Cardiac septum (tissue), 1 donor: ENCODE measurements at regions not wholly inside any gene's neighbourhood (a gene's known extent, or its start where the extent isn't known, plus 50 kb on each side); places are given as distances from the start of the nearest gene placed in this dataset.

Experiments used
- DNase-seq: peaks from one replicate; pipeline ENCODE4 v3.0.0-alpha.2; 2020; ENCODE audit warnings: low spot score
- intact Hi-C: fragments of 100-400 bp; cut with DNase I; formaldehyde crosslinking; loops from one replicate; pipeline ENCODE4 v1.14.0; 2022
- donor health status: DM: no; HTN: no; CAD: no.

DNA sequence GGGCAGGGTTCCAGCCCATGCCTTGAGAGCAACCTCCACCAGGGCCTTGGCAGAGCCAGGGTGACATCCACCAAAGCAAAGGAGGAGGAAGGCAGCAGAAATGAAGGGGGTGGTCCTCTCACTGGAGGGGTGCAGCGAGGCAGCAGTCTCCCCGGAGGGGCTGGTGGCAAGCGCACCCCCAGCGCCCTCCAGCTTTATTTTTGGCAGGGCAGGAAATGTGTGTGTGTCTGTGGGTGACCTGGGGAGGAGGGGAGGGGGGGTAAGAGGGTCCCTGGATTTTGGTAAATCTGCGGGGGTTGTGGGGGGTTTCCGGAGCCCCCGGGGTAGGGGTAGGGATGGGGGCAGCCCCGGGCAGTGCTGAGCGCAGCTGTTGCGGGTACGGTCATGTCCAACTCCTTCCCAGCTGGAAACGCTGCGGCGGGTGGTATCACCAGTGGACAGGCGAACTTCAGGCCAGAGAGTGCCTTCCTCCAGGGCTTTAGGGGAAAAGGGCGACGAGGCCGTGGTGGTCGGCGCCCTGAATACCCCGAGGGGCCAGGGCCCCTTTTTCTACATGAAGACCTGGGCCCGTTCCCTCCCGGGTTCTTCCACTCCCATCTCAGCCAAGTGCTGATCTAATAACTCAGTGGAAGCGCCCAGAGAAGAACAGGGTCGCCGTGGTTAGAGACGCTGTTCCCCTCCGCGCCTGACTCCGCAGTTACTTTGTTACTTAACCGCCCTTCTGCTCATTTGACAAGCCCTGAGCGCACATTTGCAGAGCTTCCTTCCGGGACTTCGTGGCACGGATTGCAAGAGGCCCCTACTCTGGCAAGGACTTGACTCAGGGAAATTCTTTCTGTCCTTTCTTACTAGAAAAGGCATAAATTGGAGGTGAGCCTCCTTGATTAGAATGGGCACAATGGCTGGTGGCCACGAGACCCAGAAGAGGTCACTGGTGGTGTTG is 55.2 kb downstream of the FOS start:
- intact Hi-C loops: no loop called here

GRCh38 chr14:75334549-75335051 is 56.0 kb downstream of the FOS start:
- intact Hi-C loops: no loop called here
- no peak for DNase-seq

More for the DNA sequence above, 55.2 kb downstream of the FOS start:
- DNase-seq: peak; percentile 86

- no peak for DNase-seq
- intact Hi-C loops: no loop called here
Measured at GRCh38 chr14:75335571-75335970, 56.9 kb downstream of the FOS start.

DNA sequence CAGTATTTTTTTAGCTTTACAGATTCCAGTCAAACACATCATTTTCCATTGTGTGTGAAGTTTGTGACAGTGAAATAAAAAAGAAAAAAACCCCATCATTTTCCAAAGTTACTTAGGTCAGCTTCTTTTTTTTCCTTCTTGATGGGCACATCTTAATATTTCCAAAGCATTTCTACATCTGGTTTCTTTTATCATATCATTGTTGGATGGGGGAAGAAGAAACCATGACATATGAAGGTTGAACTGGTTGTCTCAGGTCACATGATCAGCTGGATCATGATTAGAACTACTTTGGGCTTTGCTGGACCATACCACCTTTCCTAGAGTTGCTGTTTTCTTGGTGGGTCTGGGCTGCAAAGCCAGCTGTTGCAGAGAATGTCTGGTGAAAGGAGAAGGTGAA is 59.8 kb downstream of the FOS start:
- no peak for DNase-seq
- intact Hi-C loops: no loop called here

- intact Hi-C loops: no loop called here
- DNase-seq: no peak
Measured at GRCh38 chr14:75339059-75339458, 60.4 kb downstream of the FOS start.

DNA sequence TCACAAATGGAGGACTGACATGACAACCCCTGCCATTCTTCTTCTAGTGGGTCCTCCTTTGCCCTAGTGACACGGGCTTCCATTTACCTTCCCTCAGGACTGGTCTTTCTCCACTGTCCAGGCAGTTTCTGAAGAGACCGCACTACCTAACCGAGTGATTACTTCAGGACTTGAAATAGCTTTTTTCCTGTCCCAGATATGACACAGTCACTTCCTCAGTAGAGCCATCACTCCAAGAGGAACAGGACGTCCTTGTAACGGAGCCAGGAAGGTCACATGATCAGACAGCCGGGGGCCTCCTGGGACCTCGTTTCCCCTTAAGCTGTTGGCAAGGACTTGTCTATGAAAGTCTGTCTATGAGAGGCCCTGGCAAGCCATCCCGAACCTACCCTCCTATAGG is 62.3 kb downstream of the FOS start:
- intact Hi-C loops: no loop called here
- peak; percentile 90 for DNase-seq

GRCh38 chr14:75341620-75342019 is 63.0 kb downstream of the FOS start:
- intact Hi-C loops: no loop called here
- DNase-seq: no peak

DNA sequence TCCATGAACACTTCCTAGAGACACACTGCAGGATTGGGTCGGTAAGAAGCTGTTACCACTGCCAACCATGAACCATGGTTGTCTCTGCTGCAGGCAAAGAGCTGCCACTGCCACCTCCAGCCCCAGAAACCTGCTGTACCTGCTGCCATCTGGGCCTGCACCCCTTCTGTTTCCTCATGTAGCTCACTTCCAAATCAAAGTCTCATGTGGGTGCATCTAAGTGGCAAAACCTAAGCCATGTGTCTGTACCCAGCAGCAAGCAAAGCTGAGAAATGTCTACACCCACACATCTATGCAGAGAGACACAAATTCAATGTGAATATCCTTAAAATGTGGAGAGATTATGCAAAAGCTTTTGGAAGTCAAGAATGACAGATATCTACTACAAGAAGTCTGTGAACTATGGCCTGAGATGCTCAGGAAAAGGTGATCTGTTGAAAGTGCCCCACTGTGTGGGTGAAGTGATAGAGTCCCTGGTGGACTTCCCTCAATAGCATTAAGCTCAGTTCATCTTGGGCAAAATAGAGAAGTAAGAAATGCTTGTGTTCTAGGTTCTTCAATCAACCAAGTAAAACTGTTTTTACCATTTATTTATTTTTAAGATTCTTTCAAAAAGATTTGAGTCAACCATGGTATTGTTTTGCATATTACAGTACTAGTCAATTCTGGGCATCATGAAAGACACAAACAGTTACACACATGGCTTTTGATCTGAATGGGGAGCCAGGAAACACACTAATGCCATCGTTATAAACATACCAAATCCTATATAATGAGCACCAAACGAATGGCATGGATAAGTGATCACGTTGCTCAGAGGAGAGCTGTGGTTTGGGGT is 64.4 kb downstream of the FOS start:
- intact Hi-C loops: no loop called here
- no peak for DNase-seq

GRCh38 chr14:75343911-75344310 is 65.3 kb downstream of the FOS start:
- intact Hi-C loops: no loop called here

GRCh38 chr14:75344411-75344810 is 65.8 kb downstream of the FOS start:
- intact Hi-C loops: no loop called here
- DNase-seq: no peak

More at GRCh38 chr14:75343911-75344310, 65.3 kb downstream of the FOS start:
- DNase-seq: no peak

- intact Hi-C loops: no loop called here
- no peak for DNase-seq
Measured at GRCh38 chr14:75350505-75351060, 72.0 kb downstream of the FOS start.

DNA sequence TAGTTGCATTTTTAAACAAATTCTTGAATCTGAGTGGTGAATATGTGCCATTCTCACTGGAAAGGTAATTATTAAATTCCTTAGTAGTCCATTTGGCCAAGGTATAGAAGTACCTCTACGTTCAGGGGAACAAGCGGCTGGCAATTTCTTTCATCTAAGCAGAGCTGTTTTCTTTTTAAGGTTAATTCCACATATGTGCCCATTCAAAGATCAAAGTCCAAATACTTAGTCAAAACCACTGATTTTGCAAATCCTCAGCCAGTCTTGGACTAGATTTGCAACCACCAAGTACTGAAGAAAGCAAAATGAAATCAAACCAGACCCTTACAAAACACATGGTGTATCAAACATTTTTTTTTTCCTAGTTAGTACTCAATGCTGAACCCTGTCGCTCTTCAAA is 68.7 kb upstream of the JDP2 start:
- DNase-seq: no peak
- intact Hi-C loops: no loop called here

GRCh38 chr14:75361041-75361440 is 66.8 kb upstream of the JDP2 start:
- intact Hi-C loops: no loop called here
- no peak for DNase-seq

GRCh38 chr14:75361751-75362433 is 65.9 kb upstream of the JDP2 start:
- no peak for DNase-seq

GRCh38 chr14:75363130-75363529 is 64.7 kb upstream of the JDP2 start:
- intact Hi-C loops: no loop called here
- no peak for DNase-seq

More at GRCh38 chr14:75361751-75362433, 65.9 kb upstream of the JDP2 start:
- intact Hi-C loops: no loop called here

DNA sequence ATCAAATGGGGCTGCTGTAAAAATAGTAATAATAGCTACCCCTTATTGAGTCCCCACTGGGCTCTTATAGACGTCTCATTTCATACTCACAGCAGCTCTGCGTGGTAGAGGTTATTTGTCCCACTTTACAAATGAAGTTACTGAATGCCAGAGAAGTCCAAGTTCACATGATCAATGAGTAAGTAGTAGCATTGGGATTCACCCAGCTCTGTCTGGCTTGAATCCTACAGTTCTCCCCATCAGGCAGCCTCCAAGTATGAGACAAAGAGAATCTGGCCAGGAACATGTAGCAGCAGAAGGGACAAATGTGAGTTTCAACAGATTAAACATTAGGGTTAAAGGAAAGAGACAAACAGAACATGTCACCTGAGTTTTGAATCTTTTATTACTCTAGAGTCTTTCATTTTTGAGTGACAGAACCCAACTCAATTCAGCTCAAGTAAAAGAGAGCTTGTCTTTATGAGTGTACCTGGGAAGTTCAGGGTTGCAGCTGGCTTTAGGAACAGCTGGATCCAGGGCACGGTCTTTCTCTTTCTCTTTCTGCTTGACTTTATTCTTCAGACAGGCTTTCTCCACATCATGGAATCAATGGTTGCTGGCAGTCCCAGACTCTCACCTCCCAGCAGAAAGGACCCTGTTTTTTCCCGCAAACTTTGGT is 64.1 kb upstream of the JDP2 start:
- intact Hi-C loops: no loop called here
- no peak for DNase-seq

DNA sequence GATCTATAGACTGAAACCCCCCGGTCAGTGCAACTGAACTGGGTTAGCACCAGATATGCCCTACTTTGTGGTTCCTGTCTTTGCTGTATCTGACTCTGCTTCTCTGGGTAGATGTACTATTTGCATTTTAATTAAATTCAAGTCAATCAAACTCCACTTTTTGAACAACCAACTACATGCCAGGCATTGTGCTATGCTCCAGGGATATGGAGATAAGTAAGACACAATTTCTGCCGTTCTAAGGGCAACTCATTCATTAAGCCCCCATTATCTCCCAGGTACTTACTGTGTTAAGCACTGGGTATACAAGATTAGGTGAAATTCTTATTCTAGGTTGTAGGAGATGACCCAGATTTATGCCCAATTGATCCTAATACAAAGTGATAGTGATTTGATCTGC is 62.7 kb upstream of the JDP2 start:
- intact Hi-C loops: no loop called here
- DNase-seq: no peak

DNA sequence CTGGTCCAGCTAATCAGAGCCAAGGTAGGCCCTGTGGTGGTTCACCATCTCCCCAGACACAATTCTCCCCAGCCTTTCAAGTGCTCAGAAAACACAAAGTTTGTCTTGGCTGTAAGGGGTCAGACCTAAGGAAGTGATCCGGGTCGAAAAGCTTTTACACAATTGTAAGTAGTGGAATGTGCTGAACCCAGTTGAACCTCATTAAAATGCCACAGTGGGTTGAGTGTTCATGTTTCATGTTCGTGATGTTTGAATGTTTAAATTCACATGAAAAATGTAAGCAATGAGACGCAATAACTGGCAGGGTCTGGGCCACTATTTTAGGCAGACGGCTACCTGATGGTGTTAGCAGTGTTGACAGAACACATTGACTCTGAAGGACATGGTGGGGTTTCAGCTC is 60.9 kb upstream of the JDP2 start:
- intact Hi-C loops: no loop called here
- no peak for DNase-seq

DNA sequence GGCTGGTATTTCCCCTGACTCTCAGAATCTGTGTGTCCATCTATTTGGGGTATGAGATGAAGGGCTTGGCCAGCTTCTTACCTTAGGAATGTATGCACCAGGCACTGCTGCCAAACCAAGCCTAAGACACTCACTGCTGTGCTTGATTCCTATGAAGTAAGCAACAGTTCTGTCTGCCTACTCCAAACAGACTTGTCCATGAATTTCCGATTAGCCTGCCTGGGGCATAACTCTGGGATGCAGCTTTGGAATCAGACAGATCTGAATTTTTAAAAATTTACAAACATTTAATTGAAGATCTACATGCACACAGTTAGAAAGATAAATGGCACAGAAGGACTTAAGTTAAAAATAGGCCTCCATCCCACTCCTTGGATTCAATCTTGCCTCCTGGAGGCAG is 59.5 kb upstream of the JDP2 start:
- no peak for DNase-seq
- intact Hi-C loops: no loop called here
